ENCODE measurements at regions not wholly inside any gene's neighbourhood (a gene's known extent, or its start where the extent isn't known, plus 50 kb on each side); places are given as distances from the start of the nearest gene placed in this dataset.

DNA sequence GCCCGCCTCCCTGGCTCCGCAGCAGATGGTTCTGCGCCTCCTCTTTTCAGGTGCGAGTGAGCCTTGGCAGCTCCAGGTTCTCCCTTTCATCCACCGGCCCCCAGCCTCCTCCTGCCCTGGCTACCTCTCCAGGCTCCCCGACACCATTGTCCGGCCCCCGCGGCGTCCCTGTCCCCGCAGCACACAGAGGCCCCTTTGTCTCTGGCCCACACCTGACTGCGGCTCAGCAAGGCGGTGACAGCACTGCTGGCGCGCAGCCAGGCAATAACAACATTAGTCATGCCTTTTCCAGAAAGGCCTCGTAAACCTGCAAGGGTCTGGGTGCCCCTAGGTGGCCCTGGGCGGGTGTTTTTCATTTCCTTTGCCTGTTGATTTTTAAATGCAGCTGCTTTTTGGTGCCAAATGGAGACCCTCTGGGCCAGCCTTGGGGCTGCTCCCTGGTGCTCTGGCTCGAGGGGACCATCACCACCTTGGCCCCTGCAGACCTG is 73.2 kb upstream of the MEDAG start:
- TF ChIP-seq, protein P1, sequence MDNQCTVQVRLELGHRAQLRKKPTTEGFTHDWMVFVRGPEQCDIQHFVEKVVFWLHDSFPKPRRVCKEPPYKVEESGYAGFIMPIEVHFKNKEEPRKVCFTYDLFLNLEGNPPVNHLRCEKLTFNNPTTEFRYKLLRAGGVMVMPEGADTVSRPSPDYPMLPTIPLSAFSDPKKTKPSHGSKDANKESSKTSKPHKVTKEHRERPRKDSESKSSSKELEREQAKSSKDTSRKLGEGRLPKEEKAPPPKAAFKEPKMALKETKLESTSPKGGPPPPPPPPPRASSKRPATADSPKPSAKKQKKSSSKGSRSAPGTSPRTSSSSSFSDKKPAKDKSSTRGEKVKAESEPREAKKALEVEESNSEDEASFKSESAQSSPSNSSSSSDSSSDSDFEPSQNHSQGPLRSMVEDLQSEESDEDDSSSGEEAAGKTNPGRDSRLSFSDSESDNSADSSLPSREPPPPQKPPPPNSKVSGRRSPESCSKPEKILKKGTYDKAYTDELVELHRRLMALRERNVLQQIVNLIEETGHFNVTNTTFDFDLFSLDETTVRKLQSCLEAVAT (IDR thresholded peaks at IDR 0.05) = no peak
- TF ChIP-seq, protein P2, sequence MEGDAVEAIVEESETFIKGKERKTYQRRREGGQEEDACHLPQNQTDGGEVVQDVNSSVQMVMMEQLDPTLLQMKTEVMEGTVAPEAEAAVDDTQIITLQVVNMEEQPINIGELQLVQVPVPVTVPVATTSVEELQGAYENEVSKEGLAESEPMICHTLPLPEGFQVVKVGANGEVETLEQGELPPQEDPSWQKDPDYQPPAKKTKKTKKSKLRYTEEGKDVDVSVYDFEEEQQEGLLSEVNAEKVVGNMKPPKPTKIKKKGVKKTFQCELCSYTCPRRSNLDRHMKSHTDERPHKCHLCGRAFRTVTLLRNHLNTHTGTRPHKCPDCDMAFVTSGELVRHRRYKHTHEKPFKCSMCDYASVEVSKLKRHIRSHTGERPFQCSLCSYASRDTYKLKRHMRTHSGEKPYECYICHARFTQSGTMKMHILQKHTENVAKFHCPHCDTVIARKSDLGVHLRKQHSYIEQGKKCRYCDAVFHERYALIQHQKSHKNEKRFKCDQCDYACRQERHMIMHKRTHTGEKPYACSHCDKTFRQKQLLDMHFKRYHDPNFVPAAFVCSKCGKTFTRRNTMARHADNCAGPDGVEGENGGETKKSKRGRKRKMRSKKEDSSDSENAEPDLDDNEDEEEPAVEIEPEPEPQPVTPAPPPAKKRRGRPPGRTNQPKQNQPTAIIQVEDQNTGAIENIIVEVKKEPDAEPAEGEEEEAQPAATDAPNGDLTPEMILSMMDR (IDR thresholded peaks at IDR 0.05 in 2 of 3, conservative IDR thresholded peaks at IDR 0.05 in 1 of 3; ENCODE audit: control insufficient read depth in 2 of 3, extremely low read depth in 1 of 3, insufficient read depth in 1 of 3, low read depth in 3 of 3, low read length in 3 of 3) = no peak
- TF ChIP-seq EZH2 (IDR thresholded peaks at IDR 0.05; ENCODE audit: borderline replicate concordance, control insufficient read depth, low read depth, low read length) (no peak), POLR2A (IDR thresholded peaks at IDR 0.05; ENCODE audit: low read depth, low read length) (no peak)

All from GM12878 (cell line).